Neural progenitor cell (in vitro differentiated cells): ENCODE measurements at regions not wholly inside any gene's neighbourhood (a gene's known extent, or its start where the extent isn't known, plus 50 kb on each side); places are given as distances from the start of the nearest gene placed in this dataset.

ENCODE experiments used
- CTCF ChIP-seq: fragments of 200-600 bp; sonication (generic); IDR thresholded peaks from 2 replicates; pipeline ENCODE4 v1.5.1; 2017; ENCODE audit warnings: antibody characterized with exemption, mild to moderate bottlenecking
- EZH2 ChIP-seq: fragments of 200-600 bp; sonication (generic); IDR thresholded peaks from 2 replicates; pipeline ENCODE4 v1.6.1; 2017; ENCODE audit warnings: antibody characterized with exemption, mild to moderate bottlenecking, moderate library complexity
- EZH2phosphoT487 ChIP-seq: fragments of 200-600 bp; sonication (generic); IDR thresholded peaks from 2 replicates; pipeline ENCODE4 v1.6.1; 2017; ENCODE audit warnings: antibody characterized with exemption

- TF ChIP-seq CTCF (no peak), EZH2 (no peak), EZH2phosphoT487 (no peak)
These were observed 1381.9 kb downstream of the EFNB2 start for GRCh38 chr13:105153611-105154010.
